Transverse colon (tissue), 4 donors: ENCODE measurements at regions not wholly inside any gene's neighbourhood (a gene's known extent, or its start where the extent isn't known, plus 50 kb on each side); places are given as distances from the start of the nearest gene placed in this dataset.

Experiments used
- DNase-seq: peaks from one replicate; pipeline ENCODE4 v3.0.0-alpha.2; 2019
- H3K27ac ChIP-seq, 4 donors: fragments of 200-600 bp; sonication (generic); 2 replicates each; pipeline ENCODE4 v1.5.1; 2016 to 2018; ENCODE audit warnings: inconsistent platforms in 4 of 4
- H3K27me3 ChIP-seq: fragments of 200-600 bp; sonication (generic); 2 replicates; pipeline ENCODE4 v1.5.1; 2017; ENCODE audit warnings: inconsistent platforms
- H3K36me3 ChIP-seq, 4 donors: fragments of 200-600 bp; sonication (generic); 2 replicates each; pipeline ENCODE4 v1.5.1; 2017 to 2019; ENCODE audit warnings: inconsistent platforms in 4 of 4
- H3K4me1 ChIP-seq, 4 donors: fragments of 200-600 bp; sonication (generic); 2 replicates each; pipeline ENCODE4 v1.5.1; 2017 to 2020; ENCODE audit warnings: inconsistent platforms in 4 of 4
- H3K4me3 ChIP-seq, 4 donors: fragments of 200-600 bp; sonication (generic); 1 replicate in 1 of 4; 2 replicates in 3 of 4; pipeline versions ENCODE4 v1.5.1 to v1.6.1; 2017 to 2019; ENCODE audit warnings: inconsistent platforms in 4 of 4
- H3K9me3 ChIP-seq, 2 donors: fragments of 200-600 bp; sonication (generic); 2 replicates each; pipeline ENCODE4 v1.5.1; 2017 to 2019; ENCODE audit warnings: inconsistent platforms in 2 of 2
- CTCF ChIP-seq, 5 experiments: fragments of 200-600 bp in 3 of 5; fragments of 450-650 bp in 2 of 5; sonication (generic) in 3 of 5; IDR thresholded peaks; 1 replicate in 2 of 5; 2 replicates in 3 of 5; pipeline ENCODE4 v1.5.1; 2016 to 2017; ENCODE audit warnings: antibody characterized with exemption in 5 of 5, inconsistent platforms in 3 of 5, mild to moderate bottlenecking in 2 of 5, moderate library complexity in 1 of 5
- EP300 ChIP-seq: sonication (generic); formaldehyde crosslinking; IDR thresholded peaks from one replicate; pipeline ENCODE4 v1.6.1; 2017; ENCODE audit warnings: antibody characterized with exemption, low read depth
- POLR2A ChIP-seq: fragments of 450-650 bp; IDR thresholded peaks from one replicate; pipeline ENCODE4 v1.6.1; 2016; ENCODE audit warnings: antibody characterized with exemption, mild to moderate bottlenecking, moderate library complexity
- POLR2AphosphoS5 ChIP-seq, 3 donors: sonication (generic); formaldehyde crosslinking; IDR thresholded peaks; one replicate each; pipeline ENCODE4 v1.6.1; 2016; ENCODE audit warnings: antibody characterized with exemption in 3 of 3
- WGBS, 2 donors: methylation state at CpG; one replicate each; pipeline ENCODE4 v1.1.5; 2018; ENCODE audit warnings: low coverage in 1 of 2; 5-methylcytosine and 5-hydroxymethylcytosine counted together
- in situ Hi-C, 4 donors: fragments of 200-750 bp; cut with MboI; loops; one replicate each; pipeline versions ENCODE4 v1.15.0 to v1.15.1; 2017; ENCODE audit warnings: low sequenced_read_pairs in 3 of 4, low pct_ligation_motif_present in 1 of 4, low pct_unique_long_range_greater_than_20kb in 1 of 4
- intact Hi-C: fragments of 100-400 bp; cut with DNase I; formaldehyde crosslinking; loops from one replicate; pipeline ENCODE4 v1.15.1; 2023; ENCODE audit warnings: low total_unique reads

DNA sequence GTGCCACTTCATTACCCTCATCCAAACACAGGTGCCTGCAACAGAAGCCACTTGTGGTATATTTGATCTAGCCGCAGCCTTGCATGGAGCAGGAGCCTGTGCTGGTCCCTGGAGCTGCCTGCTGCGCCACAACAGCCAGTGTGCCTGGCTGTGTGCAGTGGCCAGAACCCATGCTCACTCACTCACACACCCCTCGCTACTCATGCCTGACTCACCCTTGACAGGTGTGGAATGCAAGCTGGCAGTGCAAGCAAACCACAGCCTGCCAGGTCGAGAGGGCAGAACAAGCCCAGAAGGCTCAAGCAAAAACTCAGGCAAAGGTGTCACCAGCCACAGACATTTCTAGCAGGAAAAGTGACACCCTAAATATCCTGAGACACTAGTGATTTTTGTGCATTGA, 1510.9 kb downstream of the KCNT2 start:
- in situ Hi-C loops = no loop called here
- WGBS, 2 donors = 79% methylated on average over 4 of the region's 4 CpGs; no CpG with 5 or more reads in 1 of the 2 donors

GRCh38 chr1:195096051-195096521, 1512.2 kb downstream of the KCNT2 start:
- Histone ChIP-seq H3K4me1 (no peaks in the 10 kb centered on the region), H3K4me3 (no peak overlapping the region), H3K9me3 (no peaks in the 10 kb centered on the region), H3K27ac (no peak overlapping the region), H3K27me3 (no peaks in the 10 kb centered on the region), H3K36me3 (no peaks in the 10 kb centered on the region)
- intact Hi-C loops = no loop called here
- whole genome bisulfite sequencing, 2 donors = 75% methylated on average over 7 of the region's 9 CpGs; no CpG with 5 or more reads in 1 of the 2 donors
- DNase-seq = no peak
- no peak for TF ChIP-seq EP300
- no peak for TF ChIP-seq CTCF (IDR thresholded peaks at IDR 0.05)
- TF ChIP-seq POLR2AphosphoS5 (IDR thresholded peaks at IDR 0.05) = no peak
- in situ Hi-C loops = no loop called here

More for the DNA sequence above, 1510.9 kb downstream of the KCNT2 start:
- DNase-seq = no peak
- TF ChIP-seq POLR2AphosphoS5 (IDR thresholded peaks at IDR 0.05) = no peak
- H3K36me3 ChIP-seq = no peaks in the 10 kb centered on the region
- intact Hi-C loops = no loop called here
- no peak overlapping the region for H3K27ac ChIP-seq
- no peaks in the 10 kb centered on the region for H3K9me3 ChIP-seq
- no peaks in the 10 kb centered on the region for H3K27me3 ChIP-seq
- no peak overlapping the region for H3K4me3 ChIP-seq
- H3K4me1 ChIP-seq = no peaks in the 10 kb centered on the region

- 75 to 78% methylated on average over 3 of the region's 3 CpGs for whole genome bisulfite sequencing, 2 donors
- H3K36me3 ChIP-seq = no peaks in the 10 kb centered on the region
- TF ChIP-seq POLR2AphosphoS5 (IDR thresholded peaks at IDR 0.05) = no peak
- no peak for TF ChIP-seq CTCF (IDR thresholded peaks at IDR 0.05)
- TF ChIP-seq POLR2A = no peak
- TF ChIP-seq EP300 = no peak
- DNase-seq = no peak
- H3K4me1 ChIP-seq = no peaks in the 10 kb centered on the region
- H3K27me3 ChIP-seq = no peaks in the 10 kb centered on the region
- in situ Hi-C loops (no loop called here), intact Hi-C loops (no loop called here)
- H3K27ac ChIP-seq = no peak overlapping the region
- H3K9me3 ChIP-seq = no peaks in the 10 kb centered on the region
- H3K4me3 ChIP-seq = no peak overlapping the region
Observed at GRCh38 chr1:195085196-195085595, 1523.0 kb downstream of the KCNT2 start.

DNA sequence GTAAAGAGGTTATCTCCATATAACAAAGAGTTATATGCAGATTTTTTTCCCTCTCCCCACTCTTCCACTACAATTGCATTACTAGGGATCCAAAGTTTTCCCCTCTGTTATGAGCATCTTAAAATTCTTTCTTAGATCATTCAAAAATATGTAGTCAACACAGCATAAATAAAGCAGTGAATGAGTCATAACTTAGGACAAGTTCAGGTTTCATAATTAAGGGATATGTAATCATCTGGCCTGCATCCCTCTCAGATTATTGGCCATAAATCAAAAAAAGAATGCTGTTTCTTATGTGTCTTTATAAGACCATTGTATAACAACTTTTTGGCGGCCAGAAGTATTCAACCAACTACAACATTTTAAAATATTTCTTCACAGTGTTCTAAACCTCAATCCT, 1526.1 kb downstream of the KCNT2 start:
- DNase-seq = no peak
- no peak overlapping the region for H3K4me3 ChIP-seq
- 40 to 71% methylated on average over 1 of the region's 1 CpG for WGBS, 2 donors
- H3K36me3 ChIP-seq = no peaks in the 10 kb centered on the region
- in situ Hi-C loops = no loop called here
- TF ChIP-seq CTCF (IDR thresholded peaks at IDR 0.05) = no peak
- no peak for TF ChIP-seq EP300
- TF ChIP-seq POLR2AphosphoS5 (IDR thresholded peaks at IDR 0.05) = no peak
- TF ChIP-seq POLR2A = no peak
- no peaks in the 10 kb centered on the region for H3K27me3 ChIP-seq
- no peaks in the 10 kb centered on the region for H3K9me3 ChIP-seq
- intact Hi-C loops = no loop called here
- H3K27ac ChIP-seq = no peak overlapping the region
- H3K4me1 ChIP-seq = no peaks in the 10 kb centered on the region

GRCh38 chr1:195076682-195077081, 1531.6 kb downstream of the KCNT2 start:
- no peak for TF ChIP-seq POLR2A
- TF ChIP-seq CTCF (IDR thresholded peaks at IDR 0.05) = no peak
- no peak for TF ChIP-seq EP300
- no peak for TF ChIP-seq POLR2AphosphoS5 (IDR thresholded peaks at IDR 0.05)
- intact Hi-C loops = no loop called here
- H3K4me3 ChIP-seq = no peak overlapping the region
- DNase-seq = no peak
- in situ Hi-C loops = no loop called here
- 33 to 53% methylated on average over 1 of the region's 1 CpG for WGBS, 2 donors
- no peaks in the 10 kb centered on the region for H3K36me3 ChIP-seq
- H3K9me3 ChIP-seq = no peaks in the 10 kb centered on the region
- no peaks in the 10 kb centered on the region for H3K4me1 ChIP-seq
- H3K27me3 ChIP-seq = no peaks in the 10 kb centered on the region
- no peak overlapping the region for H3K27ac ChIP-seq
